WTC11 (cell line): ENCODE measurements at regions not wholly inside any gene's neighbourhood (a gene's known extent, or its start where the extent isn't known, plus 50 kb on each side); places are given as distances from the start of the nearest gene placed in this dataset.

Experiments used
- IRF2 ChIP-seq: sonication (generic); formaldehyde crosslinking; IDR thresholded peaks from 2 replicates; pipeline ENCODE4 v1.8.0; 2022; ENCODE audit warnings: low read depth, missing genetic modification reagents, borderline replicate concordance
- TCF7 ChIP-seq: sonication (generic); formaldehyde crosslinking; IDR thresholded peaks from 2 replicates; pipeline ENCODE4 v1.8.0; 2022; ENCODE audit warnings: mild to moderate bottlenecking, low read depth, missing genetic modification reagents, moderate library complexity
- TF ChIP-seq, protein P1 (sequence below): sonication (generic); formaldehyde crosslinking; IDR thresholded peaks from 2 replicates; pipeline ENCODE4 v1.8.1; 2023; ENCODE audit warnings: mild to moderate bottlenecking, moderate library complexity, missing genetic modification reagents
- TF ChIP-seq, protein P2 (sequence below): fragments of 200-600 bp; IDR thresholded peaks from 2 replicates; pipeline ENCODE4 v1.8.0; 2022; ENCODE audit warnings: antibody characterized with exemption

DNA sequence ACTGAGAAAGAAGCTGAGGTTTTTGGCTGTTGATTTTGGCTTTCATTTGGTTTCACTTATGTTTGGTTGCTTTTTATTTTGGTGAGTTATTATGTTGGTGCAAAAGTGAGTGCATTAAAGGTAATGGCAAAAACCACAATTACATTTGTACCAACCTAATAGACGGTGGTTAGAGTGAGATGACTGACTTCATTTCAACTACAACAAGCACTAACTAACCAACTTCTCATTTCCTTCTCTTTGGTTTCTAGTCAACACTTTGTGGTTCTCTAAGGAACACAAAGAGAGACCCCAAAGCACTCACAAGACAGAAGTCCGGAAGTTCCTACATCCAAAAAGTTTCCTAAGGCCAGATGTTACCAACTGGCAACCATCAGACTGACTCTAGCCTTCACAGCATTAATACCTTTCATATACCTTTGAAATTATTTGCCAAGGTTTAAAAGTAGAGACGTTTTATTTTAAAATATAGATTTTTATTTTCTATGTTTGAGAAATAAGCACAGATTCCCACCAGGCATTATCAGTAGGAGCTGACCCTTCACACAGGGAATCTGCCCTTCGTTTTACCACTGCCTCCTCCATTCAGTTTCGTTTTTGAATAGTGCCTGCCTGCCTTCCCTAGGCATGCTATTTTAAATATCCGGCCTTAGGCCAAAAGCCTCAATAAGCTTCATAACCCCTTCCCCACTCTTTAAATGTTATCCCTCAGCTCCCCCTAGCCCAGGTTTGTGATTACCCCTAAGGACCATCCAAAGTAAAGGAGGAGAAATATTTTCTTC, 301.1 kb upstream of the PTGER4 start:
- no peak for TF ChIP-seq TCF7 (CRISPR knock-in tag)
- TF ChIP-seq IRF2 (CRISPR knock-in tag): no peak
- TF ChIP-seq, protein P1, sequence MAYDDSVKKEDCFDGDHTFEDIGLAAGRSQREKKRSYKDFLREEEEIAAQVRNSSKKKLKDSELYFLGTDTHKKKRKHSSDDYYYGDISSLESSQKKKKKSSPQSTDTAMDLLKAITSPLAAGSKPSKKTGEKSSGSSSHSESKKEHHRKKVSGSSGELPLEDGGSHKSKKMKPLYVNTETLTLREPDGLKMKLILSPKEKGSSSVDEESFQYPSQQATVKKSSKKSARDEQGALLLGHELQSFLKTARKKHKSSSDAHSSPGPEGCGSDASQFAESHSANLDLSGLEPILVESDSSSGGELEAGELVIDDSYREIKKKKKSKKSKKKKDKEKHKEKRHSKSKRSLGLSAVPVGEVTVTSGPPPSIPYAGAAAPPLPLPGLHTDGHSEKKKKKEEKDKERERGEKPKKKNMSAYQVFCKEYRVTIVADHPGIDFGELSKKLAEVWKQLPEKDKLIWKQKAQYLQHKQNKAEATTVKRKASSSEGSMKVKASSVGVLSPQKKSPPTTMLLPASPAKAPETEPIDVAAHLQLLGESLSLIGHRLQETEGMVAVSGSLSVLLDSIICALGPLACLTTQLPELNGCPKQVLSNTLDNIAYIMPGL (CRISPR knock-in tag): no peak
- TF ChIP-seq, protein P2, sequence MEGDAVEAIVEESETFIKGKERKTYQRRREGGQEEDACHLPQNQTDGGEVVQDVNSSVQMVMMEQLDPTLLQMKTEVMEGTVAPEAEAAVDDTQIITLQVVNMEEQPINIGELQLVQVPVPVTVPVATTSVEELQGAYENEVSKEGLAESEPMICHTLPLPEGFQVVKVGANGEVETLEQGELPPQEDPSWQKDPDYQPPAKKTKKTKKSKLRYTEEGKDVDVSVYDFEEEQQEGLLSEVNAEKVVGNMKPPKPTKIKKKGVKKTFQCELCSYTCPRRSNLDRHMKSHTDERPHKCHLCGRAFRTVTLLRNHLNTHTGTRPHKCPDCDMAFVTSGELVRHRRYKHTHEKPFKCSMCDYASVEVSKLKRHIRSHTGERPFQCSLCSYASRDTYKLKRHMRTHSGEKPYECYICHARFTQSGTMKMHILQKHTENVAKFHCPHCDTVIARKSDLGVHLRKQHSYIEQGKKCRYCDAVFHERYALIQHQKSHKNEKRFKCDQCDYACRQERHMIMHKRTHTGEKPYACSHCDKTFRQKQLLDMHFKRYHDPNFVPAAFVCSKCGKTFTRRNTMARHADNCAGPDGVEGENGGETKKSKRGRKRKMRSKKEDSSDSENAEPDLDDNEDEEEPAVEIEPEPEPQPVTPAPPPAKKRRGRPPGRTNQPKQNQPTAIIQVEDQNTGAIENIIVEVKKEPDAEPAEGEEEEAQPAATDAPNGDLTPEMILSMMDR: no peak
